ENCODE measurements at regions not wholly inside any gene's neighbourhood (a gene's known extent, or its start where the extent isn't known, plus 50 kb on each side); places are given as distances from the start of the nearest gene placed in this dataset.

DNA sequence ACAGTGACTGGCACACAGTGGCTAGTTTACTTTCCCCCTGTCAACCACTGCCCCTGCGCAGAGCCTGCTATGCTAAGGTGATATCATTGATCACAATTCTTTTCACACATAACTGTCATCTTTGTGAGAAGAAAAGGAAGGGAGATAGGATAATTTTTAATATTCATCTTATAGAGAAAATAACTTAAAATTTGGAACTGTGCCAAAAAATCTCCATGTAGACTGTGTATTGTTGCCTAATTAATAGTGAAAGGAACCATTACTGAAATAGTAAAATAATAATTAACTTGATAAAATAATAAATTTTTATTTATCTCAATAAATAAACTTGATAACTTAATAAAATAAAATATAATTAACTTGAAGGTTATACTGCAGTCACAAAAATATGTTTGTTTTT, 1069.4 kb downstream of the C4orf33 start:
- intact Hi-C loops (cut with DNase I), result no loop called here
- no peak for DNase-seq (ENCODE audit: low spot score)

DNA sequence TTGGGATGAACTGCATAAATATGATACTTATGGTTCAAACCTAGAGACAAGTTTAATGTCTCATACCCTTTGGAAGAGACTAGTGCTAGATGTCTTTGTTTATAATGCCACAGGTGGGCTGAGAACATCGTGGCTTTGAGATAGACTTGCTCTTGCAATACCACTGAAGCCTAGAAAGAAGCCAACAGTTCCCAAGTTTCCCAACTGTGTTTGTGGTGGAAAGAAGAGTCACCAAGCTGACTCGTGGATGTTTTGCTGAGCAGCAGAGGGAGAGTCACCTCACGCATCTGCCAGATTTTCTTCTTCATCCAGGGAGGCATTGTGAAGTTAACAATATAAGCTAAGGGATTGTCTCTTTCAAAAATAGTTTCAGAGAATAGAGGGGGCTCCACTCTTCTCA, 1076.2 kb downstream of the C4orf33 start:
- DNase-seq (ENCODE audit: low spot score), result no peak
- intact Hi-C loops (cut with DNase I), result no loop called here

- DNase-seq (ENCODE audit: low spot score), result no peak
- intact Hi-C loops (cut with DNase I), result no loop called here
Observed at GRCh38 chr4:130178106-130178505, 1082.2 kb downstream of the C4orf33 start.

DNA sequence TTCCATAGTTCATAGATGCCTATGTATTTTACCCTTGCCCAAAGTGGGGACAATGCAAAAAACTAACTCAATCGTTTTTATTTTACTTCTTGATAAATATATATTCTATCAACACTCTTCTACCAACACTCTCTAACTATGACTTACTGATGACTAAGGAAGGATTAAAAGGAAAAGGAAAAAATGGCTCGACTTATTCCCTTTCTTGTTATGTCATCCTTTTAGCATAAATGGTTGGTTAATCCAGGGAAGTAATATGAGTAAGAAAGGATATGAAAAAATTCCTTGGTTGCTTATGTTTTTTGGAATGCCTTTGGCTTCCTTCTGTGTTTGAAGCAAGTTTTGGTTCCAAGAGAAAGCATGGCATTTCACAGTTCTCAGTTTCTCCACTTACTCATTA, 1087.1 kb downstream of the C4orf33 start:
- no peak for DNase-seq (ENCODE audit: low spot score)
- intact Hi-C loops (cut with DNase I), result no loop called here

DNA sequence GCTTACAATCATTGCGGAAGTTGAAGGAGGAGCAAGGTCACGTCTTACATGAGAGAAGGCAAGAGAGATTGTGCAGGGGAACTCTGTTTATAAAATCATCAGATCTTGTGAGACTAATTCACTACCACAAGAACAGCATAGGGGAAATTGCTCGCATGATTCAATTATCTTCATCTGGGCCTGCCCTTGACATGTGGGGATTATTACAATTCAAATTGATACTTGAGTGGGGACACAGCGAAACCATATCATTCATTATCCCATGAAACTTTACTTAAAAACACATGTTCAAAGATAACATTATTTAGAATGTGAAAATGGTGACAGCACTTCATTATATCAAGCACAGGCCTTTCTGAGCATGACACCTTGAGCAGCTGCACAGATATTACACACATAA, 1087.8 kb downstream of the C4orf33 start:
- DNase-seq (ENCODE audit: low spot score), result no peak
- intact Hi-C loops (cut with DNase I), result no loop called here

DNA sequence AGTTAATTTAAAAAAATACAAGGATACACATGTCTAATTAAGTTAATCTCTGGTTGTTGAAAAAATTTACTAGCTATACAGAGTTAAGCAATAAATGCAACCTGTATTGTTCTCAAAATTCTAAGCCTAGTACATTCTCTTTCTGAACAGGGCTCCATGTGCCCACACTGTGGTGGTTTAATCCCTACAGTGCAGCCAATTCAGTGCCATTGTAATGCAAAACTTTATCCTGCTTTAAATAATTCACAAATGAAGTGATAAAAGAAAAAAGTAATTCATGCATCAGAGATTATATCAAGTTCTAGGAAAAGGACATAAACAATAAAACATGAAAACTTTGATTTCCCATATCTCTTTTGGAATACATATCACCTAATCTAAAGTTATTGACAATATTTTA, 1089.2 kb downstream of the C4orf33 start:
- intact Hi-C loops (cut with DNase I), result no loop called here
- DNase-seq (ENCODE audit: low spot score), result no peak

- DNase-seq (ENCODE audit: low spot score), result no peak
- intact Hi-C loops (cut with DNase I), result no loop called here
Observed at GRCh38 chr4:130186931-130187330, 1091.0 kb downstream of the C4orf33 start.

GRCh38 chr4:130187587-130187986, 1091.6 kb downstream of the C4orf33 start:
- DNase-seq (ENCODE audit: low spot score), result no peak
- intact Hi-C loops (cut with DNase I), result no loop called here

- DNase-seq (ENCODE audit: low spot score), result no peak
- intact Hi-C loops (cut with DNase I), result no loop called here
Observed at GRCh38 chr4:130192787-130193186, 1096.8 kb downstream of the C4orf33 start.

GRCh38 chr4:130197946-130198345, 1102.0 kb downstream of the C4orf33 start:
- intact Hi-C loops (cut with DNase I), result no loop called here
- no peak for DNase-seq (ENCODE audit: low spot score)

GRCh38 chr4:130203571-130203970, 1107.6 kb downstream of the C4orf33 start:
- intact Hi-C loops (cut with DNase I), result no loop called here
- no peak for DNase-seq (ENCODE audit: low spot score)

DNA sequence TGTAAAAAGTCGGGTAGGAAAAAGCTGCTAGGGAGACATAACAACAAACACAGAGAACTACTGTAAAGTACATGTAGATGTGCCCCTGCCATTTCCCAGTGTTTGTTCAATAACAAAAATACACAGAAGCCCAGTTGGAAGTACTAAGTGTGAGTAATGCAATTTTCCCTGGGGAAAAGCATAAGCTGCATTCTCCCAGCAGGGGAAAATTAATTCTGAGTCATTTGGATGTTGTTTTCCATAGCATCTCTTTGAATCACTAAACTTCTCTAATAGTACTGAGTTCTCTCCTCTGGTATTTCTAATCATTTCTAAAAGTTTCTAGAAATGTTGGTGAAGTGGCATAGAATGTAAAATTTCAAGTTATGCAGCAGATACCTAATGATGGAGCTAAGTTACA, 1114.9 kb downstream of the C4orf33 start:
- intact Hi-C loops (cut with DNase I), result no loop called here
- no peak for DNase-seq (ENCODE audit: low spot score)

DNA sequence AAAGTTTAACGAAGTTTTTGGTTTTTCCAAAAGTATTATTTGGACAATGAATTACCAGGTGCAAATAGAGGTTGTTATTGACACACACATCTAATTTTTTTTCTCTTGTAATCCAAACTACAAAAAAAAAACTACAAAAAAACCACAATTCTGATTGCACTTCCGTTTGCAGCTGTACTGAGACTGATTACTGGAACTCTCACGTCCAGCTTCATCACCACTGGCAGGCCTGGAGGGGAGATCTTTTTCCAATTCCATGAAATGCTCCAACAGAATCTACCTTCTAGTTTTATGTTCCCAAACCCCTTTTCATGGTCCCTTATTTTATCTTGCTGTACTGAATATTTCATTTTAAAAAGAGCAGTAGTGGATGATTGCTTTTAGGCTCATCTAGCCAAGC, 1118.3 kb downstream of the C4orf33 start:
- no peak for DNase-seq (ENCODE audit: low spot score)
- intact Hi-C loops (cut with DNase I), result no loop called here

DNA sequence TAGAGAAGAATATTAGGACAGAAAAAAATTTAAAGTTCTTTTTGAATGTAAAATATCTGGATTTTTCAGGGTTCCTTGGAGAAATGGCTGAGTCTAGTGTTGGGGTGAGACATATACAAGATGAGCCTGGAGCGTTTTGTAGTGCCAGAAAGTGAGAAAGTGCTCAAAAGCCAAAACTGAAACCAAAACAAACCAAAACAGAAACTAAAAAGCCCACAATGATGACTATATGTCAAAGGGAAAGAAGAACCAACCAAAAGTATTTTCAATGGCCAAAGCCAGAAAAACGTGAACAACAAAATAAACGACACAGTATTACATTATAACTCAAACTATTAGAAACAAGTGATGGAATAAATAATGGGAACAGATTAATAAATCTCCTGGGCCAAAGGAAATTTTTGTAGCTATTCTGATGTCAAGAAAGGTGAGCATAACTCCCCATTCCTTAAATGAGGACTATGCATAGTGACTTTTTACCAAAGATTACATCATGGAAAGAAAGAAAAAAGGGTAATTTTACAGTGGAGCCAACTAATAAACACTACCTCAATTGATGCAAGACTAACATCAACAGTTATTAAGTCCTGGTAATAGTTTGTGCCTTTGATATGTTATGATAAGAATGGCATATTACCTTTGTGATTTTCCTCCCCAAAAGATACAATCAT, 1137.6 kb downstream of the C4orf33 start:
- intact Hi-C loops (cut with DNase I), result no loop called here
- no peak for DNase-seq (ENCODE audit: low spot score)

DNA sequence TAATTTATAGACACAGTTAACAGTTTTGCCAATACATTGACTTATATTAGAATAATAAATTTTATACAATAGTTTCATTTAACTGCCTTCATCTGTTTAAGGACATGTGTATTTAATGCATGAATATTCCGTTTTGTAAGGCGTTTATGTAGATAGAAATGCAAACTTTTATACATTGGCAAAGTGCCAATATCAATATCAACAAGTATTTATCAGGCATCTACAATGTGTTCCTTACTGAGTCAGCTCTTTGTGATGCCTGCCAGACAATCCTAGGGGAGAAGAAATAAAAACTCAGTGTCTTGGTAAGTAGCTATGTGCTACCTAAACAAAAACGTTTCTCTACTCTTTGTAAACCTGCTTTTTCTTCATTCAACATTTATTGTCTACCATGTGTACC, 1142.2 kb downstream of the C4orf33 start:
- intact Hi-C loops (cut with DNase I), result no loop called here
- DNase-seq (ENCODE audit: low spot score), result no peak

DNA sequence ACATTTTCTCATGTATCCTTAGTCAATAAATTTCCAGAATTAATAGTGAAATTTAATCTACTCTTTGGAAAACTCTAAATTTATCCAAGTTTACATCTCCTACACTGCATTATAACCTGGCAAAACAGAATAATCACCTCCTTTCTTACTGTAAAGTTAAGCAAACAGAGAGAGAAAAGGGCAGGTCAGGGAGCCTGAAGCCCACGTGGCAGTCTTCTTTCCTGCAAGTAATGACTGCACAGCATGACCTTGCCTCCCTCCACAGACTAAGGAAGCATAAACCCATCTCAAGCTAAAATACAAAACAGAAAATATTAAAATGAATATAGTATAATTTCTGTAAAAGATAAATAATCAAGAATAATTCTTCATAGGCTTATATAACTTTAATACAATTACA, 1153.0 kb downstream of the C4orf33 start:
- intact Hi-C loops (cut with DNase I), result no loop called here
- DNase-seq (ENCODE audit: low spot score), result no peak

GRCh38 chr4:130257271-130257670, 1161.3 kb downstream of the C4orf33 start:
- intact Hi-C loops (cut with DNase I), result no loop called here
- DNase-seq (ENCODE audit: low spot score), result no peak

DNA sequence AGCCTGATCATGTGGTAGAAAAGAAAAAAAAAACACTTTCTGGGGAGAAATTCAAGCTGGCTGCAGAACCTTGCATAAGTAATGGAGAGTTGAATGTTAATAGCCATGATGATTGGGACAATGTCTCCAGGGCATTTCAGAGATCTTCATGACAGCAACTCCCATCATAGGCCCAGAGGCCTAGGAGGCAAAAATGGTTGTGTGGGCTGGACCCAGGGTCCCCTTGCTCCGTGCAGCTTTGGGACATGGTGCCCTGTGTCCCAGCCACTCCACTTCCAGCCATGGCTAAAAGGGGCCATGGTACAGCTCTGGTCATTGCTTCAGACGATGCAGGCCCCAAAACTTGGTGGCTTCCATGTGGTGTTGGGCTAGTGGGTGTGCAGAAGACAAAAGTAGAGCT, 1170.9 kb downstream of the C4orf33 start:
- intact Hi-C loops (cut with DNase I), result no loop called here
- DNase-seq (ENCODE audit: low spot score), result no peak

DNA sequence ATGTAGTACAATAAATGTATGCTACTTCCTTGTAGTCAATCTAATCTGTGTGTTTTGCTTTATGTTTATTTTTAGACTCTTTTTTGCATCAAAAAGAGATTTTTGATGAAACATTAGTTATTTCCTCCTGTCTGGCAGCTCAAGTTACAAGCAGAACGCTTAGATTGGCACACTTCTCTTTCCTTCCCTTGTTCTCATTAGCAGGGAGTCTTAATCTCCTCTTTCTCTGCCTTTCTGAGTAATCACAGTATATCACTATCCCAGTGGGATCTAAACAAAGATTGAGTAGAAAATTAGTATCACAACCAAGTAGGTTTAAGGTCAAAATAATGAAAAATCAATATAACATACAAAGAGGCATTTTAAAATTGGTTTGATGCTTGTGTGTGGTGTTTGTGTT, 1192.6 kb downstream of the C4orf33 start:
- intact Hi-C loops (cut with DNase I), result loop anchor here in 1 of 2 donors (2.0 kb wide), 1 partner anchor 18 kb away; no protein-coding TSS in a partner anchor
- DNase-seq (ENCODE audit: low spot score), result no peak

GRCh38 chr4:130293692-130294091, 1197.7 kb downstream of the C4orf33 start:
- intact Hi-C loops (cut with DNase I), result no loop called here
- no peak for DNase-seq (ENCODE audit: low spot score)

DNA sequence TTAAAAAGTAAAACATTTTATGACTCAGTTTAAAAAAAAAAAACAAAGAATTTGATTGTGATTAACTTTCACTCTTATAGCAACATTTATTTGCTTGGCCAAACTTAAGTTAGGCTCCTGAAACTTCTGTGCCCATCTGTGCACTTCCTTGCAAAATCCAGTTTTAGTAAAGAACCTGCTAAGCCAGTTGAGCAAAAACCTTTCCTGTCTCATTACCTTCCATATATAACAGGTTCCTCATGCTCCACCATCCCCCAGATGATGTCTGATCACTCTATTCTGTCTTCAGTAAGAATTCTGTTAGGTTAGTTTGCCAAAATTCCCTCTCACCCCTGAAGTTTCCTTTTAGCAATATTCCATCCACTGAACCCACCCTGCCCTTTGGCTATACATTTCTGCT, 1200.5 kb downstream of the C4orf33 start:
- intact Hi-C loops (cut with DNase I), result no loop called here
- DNase-seq (ENCODE audit: low spot score), result no peak

DNA sequence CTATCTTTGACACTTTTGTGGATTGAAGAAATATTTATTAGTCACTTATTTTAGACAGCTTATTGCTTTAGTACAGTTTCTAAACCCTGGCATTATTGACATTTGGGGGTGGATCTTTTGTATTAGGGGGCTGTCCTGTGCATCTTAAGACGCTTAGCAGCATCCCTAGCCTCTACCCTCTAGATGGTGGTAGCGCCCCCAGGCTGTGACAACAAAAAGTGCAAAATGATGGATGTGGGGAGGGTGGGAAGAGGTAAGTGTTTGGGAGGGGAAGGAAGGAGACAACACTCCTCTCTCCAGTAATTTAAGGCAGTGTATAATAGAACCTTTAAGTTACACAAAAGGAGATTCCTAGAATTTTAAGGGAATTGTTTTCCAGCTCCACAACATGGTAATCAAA, 1210.6 kb downstream of the C4orf33 start:
- intact Hi-C loops (cut with DNase I), result no loop called here

More for the DNA sequence above, 1210.6 kb downstream of the C4orf33 start:
- no peak for DNase-seq (ENCODE audit: low spot score)
